HG03135 (cell line): ENCODE measurements at regions not wholly inside any gene's neighbourhood (a gene's known extent, or its start where the extent isn't known, plus 50 kb on each side); places are given as distances from the start of the nearest gene placed in this dataset.

Experiments used
- ATAC-seq: cut with Tn5 transposase; IDR thresholded peaks from one replicate; pipeline ENCODE4 v1.9.1; 2021; ENCODE audit warnings: mild to moderate bottlenecking, moderate library complexity; ENCODE audit not compliant: unreplicated experiment

DNA sequence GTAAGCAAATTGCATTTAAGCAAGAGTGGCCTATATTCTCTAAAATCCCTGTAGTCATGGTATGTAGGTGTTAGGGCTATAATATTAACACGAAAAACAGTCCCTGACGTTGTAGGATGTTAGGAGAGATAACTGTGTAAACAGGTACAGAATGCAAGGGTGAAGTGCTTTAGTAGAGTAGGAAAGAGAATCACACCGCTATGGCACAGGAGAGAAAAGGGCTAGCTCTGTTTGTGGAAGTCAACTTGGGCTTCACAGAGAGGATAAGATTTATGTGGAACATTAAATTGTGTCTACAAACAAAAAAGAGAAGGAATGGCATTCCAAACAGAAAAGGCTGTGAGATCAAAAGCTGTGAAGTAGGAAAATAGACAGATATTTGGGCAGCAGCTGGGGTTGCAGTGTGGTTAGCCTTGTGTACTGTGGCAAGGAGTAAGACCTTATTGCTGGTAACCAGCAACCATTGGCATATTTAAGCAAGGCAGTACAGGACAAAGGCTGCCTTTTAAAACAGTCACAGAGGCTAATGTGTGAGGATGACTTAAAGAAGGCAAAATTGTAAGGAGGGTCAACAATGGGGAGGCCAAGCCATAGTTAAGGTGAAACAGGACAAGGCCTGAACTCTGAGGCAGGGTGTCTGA lies 337.5 kb upstream of the ADAMTSL1 start:
- no peak for ATAC-seq

DNA sequence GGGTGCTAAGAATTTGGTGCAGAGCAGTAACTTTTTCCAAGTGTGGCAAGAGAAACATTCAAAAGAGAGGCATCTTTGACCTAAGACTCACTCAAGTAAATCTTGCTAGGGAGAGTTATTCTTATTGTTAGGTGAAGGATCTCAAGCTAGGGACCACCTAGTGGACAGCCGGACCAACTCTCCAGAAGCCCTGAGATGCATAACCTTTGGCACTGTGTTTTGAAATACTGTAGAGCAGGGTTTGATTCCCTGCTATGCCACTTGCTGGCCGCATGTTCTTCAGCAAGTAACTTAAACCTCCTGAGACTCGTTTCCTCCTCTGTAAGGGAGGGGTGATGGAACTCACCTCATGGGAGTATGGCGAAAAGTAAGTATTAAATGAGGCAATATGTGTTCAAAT lies 336.1 kb upstream of the ADAMTSL1 start:
- ATAC-seq = no peak

DNA sequence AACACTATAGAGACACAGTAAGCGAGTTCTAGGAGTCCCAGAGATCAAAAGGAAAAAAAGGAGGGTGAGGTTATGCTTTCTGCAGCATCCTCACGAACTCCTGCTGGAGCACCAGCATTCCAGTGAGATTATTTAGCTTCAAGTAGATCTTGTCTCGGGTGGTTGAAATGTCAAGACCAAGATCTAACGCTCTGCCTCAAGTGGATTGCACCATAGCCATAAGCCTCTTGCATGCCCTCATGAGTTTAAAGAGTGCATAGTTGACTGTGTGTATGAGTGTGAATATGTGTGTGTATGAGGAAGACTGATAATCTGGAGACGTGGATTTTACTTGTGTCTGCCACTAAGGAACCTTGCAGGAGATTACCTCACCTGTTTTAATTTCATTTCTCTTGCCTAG lies 335.3 kb upstream of the ADAMTSL1 start:
- ATAC-seq = no peak

- no peak for ATAC-seq
Measured at GRCh38 chr9:18141681-18142080, 332.3 kb upstream of the ADAMTSL1 start.

- ATAC-seq = no peak
Measured at GRCh38 chr9:18143073-18143745, 330.7 kb upstream of the ADAMTSL1 start.

DNA sequence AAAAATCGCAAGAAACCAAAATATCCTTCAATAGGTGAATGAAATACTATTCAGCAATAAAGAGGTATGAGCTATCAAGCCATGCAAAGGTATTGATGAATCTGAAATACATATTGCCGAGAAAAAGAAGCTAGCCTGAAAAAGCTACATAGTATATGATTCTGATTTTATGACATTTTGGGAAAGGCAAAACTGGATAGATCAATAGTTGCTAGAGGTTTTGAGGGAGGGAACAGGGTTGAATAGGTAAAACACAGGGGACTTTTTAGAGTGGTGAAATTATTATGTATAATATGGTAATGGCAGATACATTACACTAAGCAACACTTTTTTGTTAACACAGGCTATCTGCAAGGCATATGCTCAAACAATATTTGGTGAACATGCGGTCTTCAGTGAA lies 327.6 kb upstream of the ADAMTSL1 start:
- ATAC-seq = no peak

DNA sequence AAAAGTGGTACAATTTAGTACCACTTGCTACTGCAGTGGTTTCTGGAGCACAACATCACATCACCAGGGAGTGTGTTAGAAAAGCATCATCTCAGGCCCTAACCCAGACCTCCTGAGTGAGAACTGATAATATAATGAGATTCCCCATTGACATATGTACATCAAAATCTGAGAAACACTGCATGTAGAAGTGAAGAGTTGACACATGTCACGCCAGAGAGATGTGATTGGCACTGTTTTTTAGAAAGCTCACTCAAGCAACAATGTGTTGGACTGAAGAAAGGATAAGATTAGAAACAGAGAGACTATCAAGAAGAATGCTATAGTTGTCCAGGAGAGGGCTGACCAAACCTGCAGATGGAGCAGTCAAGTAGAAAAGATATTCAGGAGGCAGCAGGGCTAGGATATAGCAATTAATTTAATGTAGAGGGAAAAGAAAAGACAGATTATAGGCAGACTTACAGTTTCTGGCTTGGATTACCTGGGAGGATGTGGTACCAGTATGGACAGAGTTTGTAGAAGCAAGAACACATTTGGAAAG lies 324.4 kb upstream of the ADAMTSL1 start:
- no peak for ATAC-seq

GRCh38 chr9:18154661-18155060 lies 319.3 kb upstream of the ADAMTSL1 start:
- no peak for ATAC-seq

DNA sequence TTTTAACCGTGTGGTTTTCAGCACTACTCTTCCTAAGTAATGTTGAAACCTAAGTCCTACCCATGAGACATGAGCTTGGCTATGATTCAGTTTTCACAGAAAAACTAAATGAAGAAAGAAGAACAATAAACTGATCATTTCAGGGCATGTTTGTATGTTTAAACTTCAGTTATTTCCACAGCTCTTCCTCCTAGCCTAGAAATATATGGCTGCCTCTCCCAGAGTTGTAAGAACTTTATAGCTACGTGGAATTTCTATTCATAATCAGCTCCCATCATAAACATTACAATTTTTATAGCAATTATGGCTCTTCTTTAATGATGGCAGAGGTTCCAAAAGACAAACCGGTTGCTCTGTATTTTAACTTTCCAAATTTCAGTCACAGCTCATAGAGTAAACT lies 314.7 kb upstream of the ADAMTSL1 start:
- ATAC-seq = no peak

DNA sequence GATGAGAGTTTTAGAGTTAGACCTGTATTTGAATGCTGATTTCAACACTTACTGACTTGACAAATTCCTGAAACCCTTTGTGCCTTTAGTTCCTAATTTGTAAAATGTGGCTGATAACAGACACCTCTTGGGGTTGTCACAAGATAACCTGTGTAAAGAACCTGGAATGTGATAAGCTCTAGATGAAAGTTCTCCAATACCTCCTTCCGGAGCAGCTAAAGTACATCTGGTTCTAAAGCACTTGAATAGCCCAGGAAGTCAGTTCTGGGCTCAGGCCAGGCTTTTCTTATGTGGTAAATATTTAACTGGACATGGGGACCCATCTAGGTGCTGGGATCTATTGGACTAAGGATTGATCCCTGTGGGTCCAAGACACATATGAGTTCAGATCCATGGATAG lies 310.8 kb upstream of the ADAMTSL1 start:
- ATAC-seq = no peak

DNA sequence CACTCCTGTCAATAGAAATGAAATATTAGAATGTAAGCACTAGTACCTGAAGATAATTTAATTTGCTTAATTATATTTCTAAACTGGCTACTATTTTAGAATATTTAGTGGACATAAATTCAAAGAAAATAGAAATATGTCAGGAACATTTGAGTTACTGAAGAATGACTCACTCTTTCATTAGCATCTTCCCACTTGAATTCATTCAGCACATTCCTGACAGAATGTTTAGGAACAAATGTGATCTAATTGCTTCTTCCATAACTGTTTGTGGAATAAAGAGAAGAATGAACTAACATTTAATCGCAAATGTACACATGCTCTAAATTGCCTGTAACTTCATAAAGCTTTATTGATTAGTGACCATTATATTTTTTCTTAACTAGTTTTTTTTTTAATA lies 306.2 kb upstream of the ADAMTSL1 start:
- ATAC-seq = no peak

GRCh38 chr9:18173923-18174322 lies 300.0 kb upstream of the ADAMTSL1 start:
- no peak for ATAC-seq

- no peak for ATAC-seq
Measured at GRCh38 chr9:18182636-18183035, 291.3 kb upstream of the ADAMTSL1 start.

DNA sequence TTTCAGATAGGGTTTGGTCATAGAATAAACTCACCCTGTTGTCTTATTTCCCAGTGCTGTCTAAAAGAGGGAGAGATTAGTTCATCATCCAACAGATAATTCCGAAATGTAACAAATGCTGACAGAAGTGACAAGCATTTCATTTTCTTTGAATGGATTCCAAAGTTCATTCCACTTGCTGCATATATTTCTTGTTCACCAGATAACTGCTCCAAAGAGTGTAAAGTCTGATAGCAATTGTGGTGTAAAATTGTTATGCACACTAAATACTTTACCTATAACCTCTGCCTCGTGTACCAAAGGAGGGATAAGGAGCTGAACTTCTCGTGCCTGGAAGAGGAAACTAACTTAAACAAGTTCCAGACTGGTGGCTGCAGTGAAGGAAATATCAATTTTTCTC lies 290.0 kb upstream of the ADAMTSL1 start:
- ATAC-seq = no peak

GRCh38 chr9:18184401-18184800 lies 289.6 kb upstream of the ADAMTSL1 start:
- no peak for ATAC-seq

- ATAC-seq = no peak
Measured at GRCh38 chr9:18185196-18185595, 288.8 kb upstream of the ADAMTSL1 start.

- no peak for ATAC-seq
Measured at GRCh38 chr9:18188971-18189370, 285.0 kb upstream of the ADAMTSL1 start.

DNA sequence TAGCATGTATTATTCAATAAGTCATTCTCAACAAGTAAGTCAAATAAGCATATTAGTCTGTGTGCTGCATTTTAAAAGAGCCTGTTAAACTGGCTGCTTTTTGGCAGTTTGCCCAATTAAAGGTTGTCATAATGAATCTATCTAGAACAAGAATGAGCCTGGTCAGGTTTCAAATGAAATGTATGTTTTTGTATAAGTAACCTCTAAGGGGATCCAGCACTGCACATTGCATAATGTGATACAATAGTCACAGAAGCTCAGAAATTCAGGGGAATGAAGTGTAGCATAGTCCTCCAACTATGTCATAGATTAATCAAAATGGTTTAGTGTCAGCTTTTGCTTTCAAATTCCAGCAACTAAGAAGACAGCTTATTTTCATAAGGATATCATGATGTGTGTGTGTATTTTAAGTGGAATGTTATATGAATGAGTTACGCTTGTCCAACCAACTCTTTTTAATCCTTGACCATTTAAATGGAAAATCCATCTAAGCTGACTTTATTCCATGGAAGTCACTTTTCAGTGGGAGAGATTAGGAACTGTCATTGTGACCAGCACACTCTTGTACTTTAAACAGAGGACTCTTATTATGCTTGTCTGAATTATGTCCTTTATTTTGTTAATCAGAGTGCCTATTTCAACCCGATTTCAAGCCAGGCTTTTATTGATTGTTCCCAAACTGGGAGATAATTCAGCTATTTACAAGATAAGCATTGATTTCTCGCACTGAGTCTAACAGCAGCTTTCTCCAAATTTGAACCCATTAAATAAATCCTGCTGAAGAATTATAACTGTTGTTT lies 283.9 kb upstream of the ADAMTSL1 start:
- ATAC-seq = no peak

DNA sequence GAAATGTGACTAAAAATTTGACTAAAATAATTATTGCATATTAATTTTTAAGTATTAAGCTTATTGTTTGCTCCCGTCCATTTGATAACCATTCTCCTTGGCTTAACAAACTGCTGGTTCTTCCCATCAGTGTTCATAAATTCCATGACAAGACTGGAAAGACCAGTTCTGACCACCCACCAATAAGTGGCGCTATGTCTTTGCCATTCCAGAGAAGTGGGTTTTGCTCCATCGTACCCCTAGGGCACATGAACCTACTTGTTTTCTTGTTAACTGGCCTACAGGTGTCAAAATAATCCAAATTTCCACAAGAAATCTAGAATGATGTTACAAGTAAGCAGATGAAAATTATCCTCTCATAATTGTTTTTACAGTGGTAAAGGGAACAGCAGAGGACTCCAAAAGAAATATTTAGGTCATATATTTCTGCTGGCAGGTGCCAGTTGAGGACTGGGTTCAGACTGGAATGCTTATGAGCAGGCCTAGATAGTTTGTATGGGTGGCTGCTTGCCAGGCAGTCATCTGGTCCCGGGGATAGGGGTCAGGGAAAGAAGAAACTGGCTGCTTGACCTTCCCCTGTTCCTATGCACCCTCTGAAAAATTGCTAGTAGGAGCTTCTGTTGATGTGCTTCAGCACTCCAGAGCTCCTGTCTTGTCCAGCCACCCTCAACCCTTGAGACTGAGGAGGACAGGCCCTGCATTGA lies 283.1 kb upstream of the ADAMTSL1 start:
- no peak for ATAC-seq

- ATAC-seq = no peak
Measured at GRCh38 chr9:18194316-18194715, 279.6 kb upstream of the ADAMTSL1 start.

- no peak for ATAC-seq
Measured at GRCh38 chr9:18195223-18195622, 278.7 kb upstream of the ADAMTSL1 start.
